Mucosa of rectum (tissue), 2 donors: ENCODE measurements at regions not wholly inside any gene's neighbourhood (a gene's known extent, or its start where the extent isn't known, plus 50 kb on each side); places are given as distances from the start of the nearest gene placed in this dataset.

ENCODE experiments used
- H3K27ac ChIP-seq, 2 donors: one replicate each; pipeline ENCODE4 v1.7.0; 2013; ENCODE audit warnings: inconsistent platforms in 2 of 2, low read depth in 2 of 2, low read length in 2 of 2
- H3K27me3 ChIP-seq, 2 donors: one replicate each; pipeline ENCODE4 v1.7.0; 2013; ENCODE audit warnings: low read length in 2 of 2; ENCODE audit not compliant: control insufficient read depth in 2 of 2, insufficient read depth in 2 of 2
- H3K36me3 ChIP-seq, 2 donors: one replicate each; pipeline ENCODE4 v1.7.0; 2013; ENCODE audit warnings: low read length in 2 of 2; ENCODE audit not compliant: control insufficient read depth in 2 of 2, insufficient read depth in 2 of 2
- H3K4me1 ChIP-seq, 2 donors: one replicate each; pipeline ENCODE4 v1.7.0; 2013; ENCODE audit warnings: low read length in 2 of 2, mild to moderate bottlenecking in 1 of 2; ENCODE audit not compliant: control insufficient read depth in 2 of 2, insufficient read depth in 2 of 2
- H3K4me3 ChIP-seq, 2 donors: one replicate each; pipeline ENCODE4 v1.7.0; 2013; ENCODE audit warnings: low read length in 2 of 2
- H3K9ac ChIP-seq, 2 donors: one replicate each; pipeline ENCODE4 v1.7.0; 2013; ENCODE audit warnings: low read length in 2 of 2, low read depth in 1 of 2, mild to moderate bottlenecking in 1 of 2
- H3K9me3 ChIP-seq, 2 donors: one replicate each; pipeline ENCODE4 v1.7.0; 2013; ENCODE audit warnings: low read length in 2 of 2; ENCODE audit not compliant: control insufficient read depth in 2 of 2
- donor health status: healthy.
- donor health status: Normal muscosa, but diverticular disease.

DNA sequence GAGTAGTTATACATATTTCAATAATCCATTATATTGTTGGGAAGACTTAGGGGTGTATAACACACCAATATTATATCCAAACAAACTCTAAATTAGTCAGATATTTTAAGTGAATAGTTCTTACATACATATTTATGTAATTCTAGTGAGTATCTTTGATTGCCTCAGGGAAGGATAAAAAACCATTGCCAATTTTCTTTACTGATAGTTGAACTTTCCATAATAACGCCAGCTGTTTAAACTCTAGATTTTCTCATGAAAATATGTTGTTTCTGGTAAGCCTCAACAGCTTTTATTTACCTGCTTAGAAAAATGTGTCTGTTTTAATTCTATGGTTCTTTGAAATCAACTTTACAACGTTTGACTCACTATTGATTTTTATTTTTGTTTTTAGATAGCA is 959.6 kb upstream of the NOVA1 start:
- no peaks in the 10 kb centered on the region for H3K36me3 ChIP-seq
- H3K4me3 ChIP-seq, result no peak overlapping the region
- H3K9me3 ChIP-seq, result no peaks in the 10 kb centered on the region
- H3K27me3 ChIP-seq, result no peaks in the 10 kb centered on the region
- H3K9ac ChIP-seq, result no peak overlapping the region
- H3K4me1 ChIP-seq, result no peaks in the 10 kb centered on the region
- H3K27ac ChIP-seq, result no peak overlapping the region

DNA sequence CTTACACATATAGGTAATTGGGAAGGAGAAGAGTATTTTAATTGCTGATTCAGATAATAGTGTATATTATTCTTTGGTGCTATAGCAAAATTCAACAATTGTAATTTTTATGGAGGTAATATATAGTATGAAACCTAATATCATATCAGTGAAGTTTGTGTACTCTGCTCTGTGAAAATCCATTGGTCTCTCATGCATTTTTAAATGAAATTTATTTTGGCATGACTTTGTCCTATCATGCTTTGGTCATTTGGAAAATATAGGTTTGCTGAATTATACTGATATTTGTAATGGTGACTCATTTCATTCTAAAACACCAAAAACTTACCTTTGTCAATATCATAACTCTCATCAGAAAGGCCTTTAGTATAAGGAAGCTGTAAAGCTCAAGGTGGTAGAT is 962.0 kb upstream of the NOVA1 start:
- no peak overlapping the region for H3K9ac ChIP-seq
- H3K27me3 ChIP-seq, result no peaks in the 10 kb centered on the region
- no peak overlapping the region for H3K27ac ChIP-seq
- H3K9me3 ChIP-seq, result no peaks in the 10 kb centered on the region
- H3K4me3 ChIP-seq, result no peak overlapping the region
- H3K4me1 ChIP-seq, result no peaks in the 10 kb centered on the region
- H3K36me3 ChIP-seq, result no peaks in the 10 kb centered on the region

DNA sequence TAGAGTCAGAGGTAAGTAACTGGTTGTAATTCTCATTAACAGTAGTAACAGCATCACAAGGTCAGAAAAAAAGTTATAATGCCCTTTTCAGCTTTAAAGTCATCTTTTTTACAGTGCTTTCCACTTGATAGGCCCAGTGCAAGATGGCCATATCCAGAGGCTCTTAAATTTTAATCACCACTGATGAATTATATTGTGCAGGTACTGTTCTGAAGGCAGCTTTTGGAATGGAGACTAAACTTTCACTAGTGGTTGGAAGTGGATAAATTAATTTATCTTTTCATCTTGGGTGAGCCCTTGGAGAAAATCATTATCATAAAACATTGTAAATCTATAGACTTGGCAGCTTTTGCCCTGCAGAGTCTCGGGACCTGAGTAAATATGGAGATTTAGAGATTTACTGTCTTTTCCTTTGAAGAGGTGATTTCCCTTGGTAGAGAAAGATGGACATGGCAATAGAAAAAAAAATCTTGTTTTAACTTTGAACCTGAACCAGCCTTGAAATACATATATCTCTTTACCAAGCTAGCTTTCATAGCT is 969.1 kb upstream of the NOVA1 start:
- H3K36me3 ChIP-seq, result no peaks in the 10 kb centered on the region
- no peak overlapping the region for H3K9ac ChIP-seq
- no peaks in the 10 kb centered on the region for H3K9me3 ChIP-seq
- no peaks in the 10 kb centered on the region for H3K4me1 ChIP-seq
- no peaks in the 10 kb centered on the region for H3K27me3 ChIP-seq
- H3K4me3 ChIP-seq, result no peak overlapping the region
- H3K27ac ChIP-seq, result no peak overlapping the region

DNA sequence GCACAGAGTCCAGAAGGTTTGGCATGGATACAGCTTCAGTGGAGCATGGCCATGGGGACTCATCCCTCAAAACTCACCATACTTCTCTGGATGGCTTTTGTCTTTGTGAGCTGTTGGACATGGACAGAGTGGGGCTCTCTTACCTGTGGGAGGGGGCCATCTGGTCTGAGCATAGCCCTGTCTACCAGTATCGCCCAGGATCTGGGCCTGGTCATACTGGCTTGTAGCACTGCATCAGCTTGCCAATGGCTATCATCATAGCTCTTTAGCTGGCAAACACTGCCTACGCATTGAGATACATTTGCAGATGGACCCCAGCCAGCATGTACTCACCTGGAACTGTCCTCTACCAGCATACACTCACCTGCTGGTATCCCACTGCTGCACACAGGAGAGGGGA is 975.2 kb upstream of the NOVA1 start:
- H3K27ac ChIP-seq, result no peak overlapping the region
- no peaks in the 10 kb centered on the region for H3K36me3 ChIP-seq
- no peaks in the 10 kb centered on the region for H3K4me1 ChIP-seq
- H3K27me3 ChIP-seq, result no peaks in the 10 kb centered on the region
- H3K4me3 ChIP-seq, result no peak overlapping the region
- H3K9ac ChIP-seq, result no peak overlapping the region
- H3K9me3 ChIP-seq, result peaks cover 0 to 4% of the 10 kb centered on the region in 2 donors

- Histone ChIP-seq H3K27me3 (no peaks in the 10 kb centered on the region), H3K36me3 (no peaks in the 10 kb centered on the region), H3K4me1 (no peaks in the 10 kb centered on the region), H3K9ac (no peak overlapping the region), H3K9me3 (no peaks in the 10 kb centered on the region), H3K27ac (no peak overlapping the region), H3K4me3 (no peak overlapping the region)
These were observed 989.3 kb upstream of the NOVA1 start for GRCh38 chr14:27587103-27587502.

DNA sequence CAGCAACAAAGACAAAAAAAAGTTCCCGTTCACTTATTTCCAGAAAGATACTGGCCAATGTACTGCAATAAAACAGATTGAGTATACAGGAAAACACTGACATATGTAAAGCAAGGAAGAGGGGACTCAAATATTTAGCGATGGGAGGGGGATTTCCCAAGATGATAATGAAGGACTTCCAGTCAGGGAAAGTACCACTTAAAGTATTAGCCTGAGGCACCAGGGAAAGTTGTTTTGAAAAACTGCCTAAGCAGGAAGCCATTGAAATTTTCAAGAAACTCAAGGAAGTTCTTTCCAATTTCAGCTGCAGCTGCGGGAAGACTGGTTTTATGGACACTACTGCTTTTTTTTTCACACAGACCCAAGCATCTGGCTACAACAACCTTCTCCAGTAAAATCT is 1007.4 kb upstream of the NOVA1 start:
- H3K27me3 ChIP-seq, result no peaks in the 10 kb centered on the region
- H3K4me1 ChIP-seq, result no peaks in the 10 kb centered on the region
- H3K9me3 ChIP-seq, result no peaks in the 10 kb centered on the region
- no peak overlapping the region for H3K9ac ChIP-seq
- no peak overlapping the region for H3K4me3 ChIP-seq
- no peak overlapping the region for H3K27ac ChIP-seq
- no peaks in the 10 kb centered on the region for H3K36me3 ChIP-seq

- Histone ChIP-seq H3K27ac (no peak overlapping the region), H3K4me3 (no peak overlapping the region), H3K36me3 (no peaks in the 10 kb centered on the region), H3K27me3 (no peaks in the 10 kb centered on the region), H3K9me3 (no peaks in the 10 kb centered on the region), H3K9ac (no peak overlapping the region), H3K4me1 (no peaks in the 10 kb centered on the region)
These were observed 1010.5 kb upstream of the NOVA1 start for GRCh38 chr14:27608377-27608776.

- Histone ChIP-seq H3K4me1 (no peaks in the 10 kb centered on the region), H3K9ac (no peak overlapping the region), H3K27ac (no peak overlapping the region), H3K4me3 (no peak overlapping the region), H3K9me3 (no peaks in the 10 kb centered on the region), H3K36me3 (no peaks in the 10 kb centered on the region), H3K27me3 (no peaks in the 10 kb centered on the region)
These were observed 1014.3 kb upstream of the NOVA1 start for GRCh38 chr14:27612121-27612520.

GRCh38 chr14:27613102-27613501 is 1015.3 kb upstream of the NOVA1 start:
- no peaks in the 10 kb centered on the region for H3K36me3 ChIP-seq
- no peak overlapping the region for H3K27ac ChIP-seq
- H3K9me3 ChIP-seq, result no peaks in the 10 kb centered on the region
- no peak overlapping the region for H3K9ac ChIP-seq
- H3K4me3 ChIP-seq, result no peak overlapping the region
- H3K27me3 ChIP-seq, result no peaks in the 10 kb centered on the region
- H3K4me1 ChIP-seq, result no peaks in the 10 kb centered on the region

DNA sequence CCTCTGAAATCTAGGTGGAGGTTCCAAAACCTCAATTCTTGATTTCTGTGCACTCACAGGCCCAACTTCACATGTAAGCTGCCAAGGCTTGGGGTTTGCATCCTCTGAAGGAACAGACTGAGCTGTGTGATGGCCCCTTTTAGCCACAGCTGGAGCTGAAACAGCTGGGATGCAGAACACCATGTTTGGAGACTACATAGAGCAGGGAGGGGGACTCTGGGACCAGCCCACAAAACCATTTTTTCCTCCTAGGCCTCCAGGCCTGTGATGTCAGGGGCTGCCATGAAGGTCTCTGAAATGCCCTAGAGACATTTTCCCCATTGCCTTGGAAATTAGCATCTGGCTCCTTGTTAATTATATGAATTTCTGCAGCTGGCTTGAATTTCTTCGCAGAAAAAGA is 1025.9 kb upstream of the NOVA1 start:
- Histone ChIP-seq H3K27me3 (no peaks in the 10 kb centered on the region), H3K27ac (no peak overlapping the region), H3K9me3 (no peaks in the 10 kb centered on the region), H3K36me3 (no peaks in the 10 kb centered on the region), H3K4me3 (no peak overlapping the region), H3K9ac (no peak overlapping the region), H3K4me1 (no peaks in the 10 kb centered on the region)
